ENCODE measurements at regions not wholly inside any gene's neighbourhood (a gene's known extent, or its start where the extent isn't known, plus 50 kb on each side); places are given as distances from the start of the nearest gene placed in this dataset.
A peak's percentile ranks its signal among the peaks of the same experiment; 100 is the strongest.

DNA sequence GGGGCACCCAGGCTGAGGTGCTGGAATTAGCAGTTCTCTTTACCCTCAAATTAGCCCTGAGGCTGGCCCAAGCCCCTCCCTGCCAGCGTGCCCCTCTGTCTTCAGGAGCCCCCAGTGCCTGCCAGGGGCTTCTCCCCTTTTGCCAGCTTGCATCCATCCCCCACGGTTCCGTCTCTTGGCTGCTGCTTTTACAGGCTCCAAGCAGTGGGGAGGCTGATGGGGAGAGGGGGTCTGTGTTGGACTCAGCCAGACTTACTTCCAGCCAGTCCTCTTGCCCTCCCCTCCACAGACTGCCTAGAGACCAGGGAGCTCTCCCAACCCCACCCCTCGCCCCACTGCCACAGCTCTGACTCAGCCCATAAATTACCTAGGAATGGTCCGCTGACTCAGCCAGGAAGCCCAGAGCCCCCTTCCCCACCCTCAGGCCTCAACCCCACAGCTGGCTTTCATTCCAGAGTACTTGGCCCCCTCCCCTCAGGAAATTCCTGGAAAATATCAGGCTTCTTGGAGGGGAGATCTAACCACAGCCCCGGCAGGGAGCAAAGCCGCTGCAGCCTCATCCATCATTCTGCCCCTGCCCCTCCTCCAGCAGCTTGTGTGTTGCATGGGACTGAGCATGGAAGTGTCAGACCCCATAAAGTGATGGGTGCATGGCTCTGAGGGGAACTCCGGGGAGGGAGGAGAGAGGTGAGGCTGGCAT, 184.6 kb downstream of the ZFP36L2 start:
- TF ChIP-seq, protein P1, sequence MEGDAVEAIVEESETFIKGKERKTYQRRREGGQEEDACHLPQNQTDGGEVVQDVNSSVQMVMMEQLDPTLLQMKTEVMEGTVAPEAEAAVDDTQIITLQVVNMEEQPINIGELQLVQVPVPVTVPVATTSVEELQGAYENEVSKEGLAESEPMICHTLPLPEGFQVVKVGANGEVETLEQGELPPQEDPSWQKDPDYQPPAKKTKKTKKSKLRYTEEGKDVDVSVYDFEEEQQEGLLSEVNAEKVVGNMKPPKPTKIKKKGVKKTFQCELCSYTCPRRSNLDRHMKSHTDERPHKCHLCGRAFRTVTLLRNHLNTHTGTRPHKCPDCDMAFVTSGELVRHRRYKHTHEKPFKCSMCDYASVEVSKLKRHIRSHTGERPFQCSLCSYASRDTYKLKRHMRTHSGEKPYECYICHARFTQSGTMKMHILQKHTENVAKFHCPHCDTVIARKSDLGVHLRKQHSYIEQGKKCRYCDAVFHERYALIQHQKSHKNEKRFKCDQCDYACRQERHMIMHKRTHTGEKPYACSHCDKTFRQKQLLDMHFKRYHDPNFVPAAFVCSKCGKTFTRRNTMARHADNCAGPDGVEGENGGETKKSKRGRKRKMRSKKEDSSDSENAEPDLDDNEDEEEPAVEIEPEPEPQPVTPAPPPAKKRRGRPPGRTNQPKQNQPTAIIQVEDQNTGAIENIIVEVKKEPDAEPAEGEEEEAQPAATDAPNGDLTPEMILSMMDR (IDR thresholded peaks at IDR 0.05; ENCODE audit: extremely low read depth in 1 of 2, insufficient read depth in 1 of 2, low read depth in 1 of 2, low read length in 2 of 2) = no peak
- TF ChIP-seq POLR2A (IDR thresholded peaks at IDR 0.05; ENCODE audit: low read depth, low read length) (no peak), POLR2AphosphoS5 (IDR thresholded peaks at IDR 0.05; ENCODE audit: insufficient read depth, low read depth, low read length) (peak; percentile 95), FOS (IDR thresholded peaks at IDR 0.05; ENCODE audit: borderline replicate concordance, insufficient read depth, low read length) (peak; percentile 97), EZH2 (IDR thresholded peaks at IDR 0.05; ENCODE audit: borderline replicate concordance, low read depth, low read length, severe bottlenecking) (no peak), GATA2 (IDR thresholded peaks at IDR 0.05; ENCODE audit: insufficient read depth, insufficient read length, low read depth, low read length) (peak; percentile 71), JUN (IDR thresholded peaks at IDR 0.05; ENCODE audit: borderline replicate concordance, insufficient read depth, insufficient read length, low read depth) (peak; percentile 79), MYC (IDR thresholded peaks at IDR 0.05; ENCODE audit: low read depth, low read length) (no peak)
- TF ChIP-seq, protein P2, sequence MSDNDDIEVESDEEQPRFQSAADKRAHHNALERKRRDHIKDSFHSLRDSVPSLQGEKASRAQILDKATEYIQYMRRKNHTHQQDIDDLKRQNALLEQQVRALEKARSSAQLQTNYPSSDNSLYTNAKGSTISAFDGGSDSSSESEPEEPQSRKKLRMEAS (IDR thresholded peaks at IDR 0.05; ENCODE audit: insufficient read depth, insufficient read length) = no peak

Data from endothelial cell of umbilical vein (primary cell).